SK-N-SH (cell line): ENCODE measurements at regions not wholly inside any gene's neighbourhood (a gene's known extent, or its start where the extent isn't known, plus 50 kb on each side); places are given as distances from the start of the nearest gene placed in this dataset.

ENCODE experiments used
- EP300 ChIP-seq, 2 experiments: IDR thresholded peaks; 2 replicates each; pipeline versions ENCODE4 v1.4.0 to v1.6.1; 2012; ENCODE audit warnings: borderline replicate concordance in 1 of 2, low read depth in 1 of 2, low read length in 1 of 2
- GABPA ChIP-seq: IDR thresholded peaks from 2 replicates; pipeline ENCODE4 v1.4.0; 2012; ENCODE audit warnings: low read depth, mild to moderate bottlenecking
- NRF1 ChIP-seq: IDR thresholded peaks from 2 replicates; pipeline ENCODE4 v1.6.1; 2012; ENCODE audit warnings: low read depth, mild to moderate bottlenecking, low read length
- POLR2AphosphoS5 ChIP-seq: IDR thresholded peaks from 2 replicates; pipeline ENCODE4 v1.6.1; 2012; ENCODE audit warnings: low read depth, low read length
- RFX5 ChIP-seq: IDR thresholded peaks from 2 replicates; pipeline ENCODE4 v1.6.1; 2012; ENCODE audit warnings: mild to moderate bottlenecking, improper control_type of control experiment, low read length
- TCF12 ChIP-seq: IDR thresholded peaks from 2 replicates; pipeline ENCODE4 v1.4.0; 2012
- TF ChIP-seq, protein P1 (sequence below): IDR thresholded peaks from 2 replicates; pipeline ENCODE4 v1.4.0; 2012; ENCODE audit warnings: low read depth
- TF ChIP-seq, protein P2 (sequence below): fragments of 200-600 bp; sonication (generic); IDR thresholded peaks from 2 replicates; pipeline ENCODE4 v1.6.1; 2017; ENCODE audit warnings: antibody characterized with exemption, mild to moderate bottlenecking, moderate library complexity
- TF ChIP-seq, protein P3 (sequence below): IDR thresholded peaks from 2 replicates; pipeline ENCODE4 v1.6.1; 2012; ENCODE audit warnings: mild to moderate bottlenecking, low read depth, low read length, moderate library complexity

DNA sequence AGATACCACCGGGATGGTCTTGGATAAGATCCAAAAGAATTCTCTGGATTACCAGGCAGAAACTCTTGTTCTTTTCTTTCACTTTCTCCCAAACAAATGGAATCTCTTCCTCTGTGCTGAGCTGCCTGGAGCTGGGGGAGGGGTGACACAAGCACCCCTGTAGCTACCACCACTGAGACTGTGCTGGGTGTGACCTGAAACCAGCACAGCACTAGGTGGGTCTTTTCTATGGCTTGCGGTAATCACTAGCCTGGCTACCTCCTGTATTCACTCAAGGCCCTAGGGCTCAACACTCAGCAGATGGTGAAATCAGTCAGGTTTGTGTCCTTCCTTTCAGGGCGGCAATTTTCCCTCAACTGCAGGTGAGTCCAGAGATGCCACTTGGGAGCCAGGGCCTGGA lies 122.4 kb upstream of the CENPW start:
- TF ChIP-seq EP300 (IDR thresholded peaks at IDR 0.05; ENCODE audit: borderline replicate concordance in 1 of 2, low read depth in 1 of 2, low read length in 1 of 2) (no peak), NRF1 (no peak), GABPA (no peak), RFX5 (no peak), TCF12 (no peak), POLR2AphosphoS5 (no peak)
- TF ChIP-seq, protein P1, sequence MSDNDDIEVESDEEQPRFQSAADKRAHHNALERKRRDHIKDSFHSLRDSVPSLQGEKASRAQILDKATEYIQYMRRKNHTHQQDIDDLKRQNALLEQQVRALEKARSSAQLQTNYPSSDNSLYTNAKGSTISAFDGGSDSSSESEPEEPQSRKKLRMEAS: no peak
- TF ChIP-seq, protein P2, sequence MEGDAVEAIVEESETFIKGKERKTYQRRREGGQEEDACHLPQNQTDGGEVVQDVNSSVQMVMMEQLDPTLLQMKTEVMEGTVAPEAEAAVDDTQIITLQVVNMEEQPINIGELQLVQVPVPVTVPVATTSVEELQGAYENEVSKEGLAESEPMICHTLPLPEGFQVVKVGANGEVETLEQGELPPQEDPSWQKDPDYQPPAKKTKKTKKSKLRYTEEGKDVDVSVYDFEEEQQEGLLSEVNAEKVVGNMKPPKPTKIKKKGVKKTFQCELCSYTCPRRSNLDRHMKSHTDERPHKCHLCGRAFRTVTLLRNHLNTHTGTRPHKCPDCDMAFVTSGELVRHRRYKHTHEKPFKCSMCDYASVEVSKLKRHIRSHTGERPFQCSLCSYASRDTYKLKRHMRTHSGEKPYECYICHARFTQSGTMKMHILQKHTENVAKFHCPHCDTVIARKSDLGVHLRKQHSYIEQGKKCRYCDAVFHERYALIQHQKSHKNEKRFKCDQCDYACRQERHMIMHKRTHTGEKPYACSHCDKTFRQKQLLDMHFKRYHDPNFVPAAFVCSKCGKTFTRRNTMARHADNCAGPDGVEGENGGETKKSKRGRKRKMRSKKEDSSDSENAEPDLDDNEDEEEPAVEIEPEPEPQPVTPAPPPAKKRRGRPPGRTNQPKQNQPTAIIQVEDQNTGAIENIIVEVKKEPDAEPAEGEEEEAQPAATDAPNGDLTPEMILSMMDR: no peak
- TF ChIP-seq, protein P3, sequence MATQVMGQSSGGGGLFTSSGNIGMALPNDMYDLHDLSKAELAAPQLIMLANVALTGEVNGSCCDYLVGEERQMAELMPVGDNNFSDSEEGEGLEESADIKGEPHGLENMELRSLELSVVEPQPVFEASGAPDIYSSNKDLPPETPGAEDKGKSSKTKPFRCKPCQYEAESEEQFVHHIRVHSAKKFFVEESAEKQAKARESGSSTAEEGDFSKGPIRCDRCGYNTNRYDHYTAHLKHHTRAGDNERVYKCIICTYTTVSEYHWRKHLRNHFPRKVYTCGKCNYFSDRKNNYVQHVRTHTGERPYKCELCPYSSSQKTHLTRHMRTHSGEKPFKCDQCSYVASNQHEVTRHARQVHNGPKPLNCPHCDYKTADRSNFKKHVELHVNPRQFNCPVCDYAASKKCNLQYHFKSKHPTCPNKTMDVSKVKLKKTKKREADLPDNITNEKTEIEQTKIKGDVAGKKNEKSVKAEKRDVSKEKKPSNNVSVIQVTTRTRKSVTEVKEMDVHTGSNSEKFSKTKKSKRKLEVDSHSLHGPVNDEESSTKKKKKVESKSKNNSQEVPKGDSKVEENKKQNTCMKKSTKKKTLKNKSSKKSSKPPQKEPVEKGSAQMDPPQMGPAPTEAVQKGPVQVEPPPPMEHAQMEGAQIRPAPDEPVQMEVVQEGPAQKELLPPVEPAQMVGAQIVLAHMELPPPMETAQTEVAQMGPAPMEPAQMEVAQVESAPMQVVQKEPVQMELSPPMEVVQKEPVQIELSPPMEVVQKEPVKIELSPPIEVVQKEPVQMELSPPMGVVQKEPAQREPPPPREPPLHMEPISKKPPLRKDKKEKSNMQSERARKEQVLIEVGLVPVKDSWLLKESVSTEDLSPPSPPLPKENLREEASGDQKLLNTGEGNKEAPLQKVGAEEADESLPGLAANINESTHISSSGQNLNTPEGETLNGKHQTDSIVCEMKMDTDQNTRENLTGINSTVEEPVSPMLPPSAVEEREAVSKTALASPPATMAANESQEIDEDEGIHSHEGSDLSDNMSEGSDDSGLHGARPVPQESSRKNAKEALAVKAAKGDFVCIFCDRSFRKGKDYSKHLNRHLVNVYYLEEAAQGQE: no peak
